ENCODE measurements at regions not wholly inside any gene's neighbourhood (a gene's known extent, or its start where the extent isn't known, plus 50 kb on each side); places are given as distances from the start of the nearest gene placed in this dataset.

- H4K20me1 ChIP-seq (ENCODE audit: control insufficient read depth, insufficient read depth): no peaks in the 10 kb centered on the region
- no peak for TF ChIP-seq SREBF2 (IDR thresholded peaks at IDR 0.05; ENCODE audit: low read length)
- no peak for TF ChIP-seq EGR1 (IDR thresholded peaks at IDR 0.05; ENCODE audit: borderline replicate concordance in 1 of 2, low read depth in 2 of 2, low read length in 2 of 2)
- no peak for TF ChIP-seq ZSCAN29 (IDR thresholded peaks at IDR 0.05)
- no peak for TF ChIP-seq JUND (IDR thresholded peaks at IDR 0.05; ENCODE audit: low read depth, low read length)
- TF ChIP-seq ZNF622 (IDR thresholded peaks at IDR 0.05): no peak
- TF ChIP-seq HCFC1 (IDR thresholded peaks at IDR 0.05; ENCODE audit: low read length): no peak
- TF ChIP-seq, protein P1, sequence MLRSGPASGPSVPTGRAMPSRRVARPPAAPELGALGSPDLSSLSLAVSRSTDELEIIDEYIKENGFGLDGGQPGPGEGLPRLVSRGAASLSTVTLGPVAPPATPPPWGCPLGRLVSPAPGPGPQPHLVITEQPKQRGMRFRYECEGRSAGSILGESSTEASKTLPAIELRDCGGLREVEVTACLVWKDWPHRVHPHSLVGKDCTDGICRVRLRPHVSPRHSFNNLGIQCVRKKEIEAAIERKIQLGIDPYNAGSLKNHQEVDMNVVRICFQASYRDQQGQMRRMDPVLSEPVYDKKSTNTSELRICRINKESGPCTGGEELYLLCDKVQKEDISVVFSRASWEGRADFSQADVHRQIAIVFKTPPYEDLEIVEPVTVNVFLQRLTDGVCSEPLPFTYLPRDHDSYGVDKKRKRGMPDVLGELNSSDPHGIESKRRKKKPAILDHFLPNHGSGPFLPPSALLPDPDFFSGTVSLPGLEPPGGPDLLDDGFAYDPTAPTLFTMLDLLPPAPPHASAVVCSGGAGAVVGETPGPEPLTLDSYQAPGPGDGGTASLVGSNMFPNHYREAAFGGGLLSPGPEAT (IDR thresholded peaks at IDR 0.05; ENCODE audit: low read depth): no peak
- TF ChIP-seq SMAD1 (IDR thresholded peaks at IDR 0.05; ENCODE audit: low read depth, partially characterized antibody): no peak
- TF ChIP-seq ESRRA (IDR thresholded peaks at IDR 0.05; ENCODE audit: low read length): no peak
- no peak for TF ChIP-seq ASH2L (IDR thresholded peaks at IDR 0.05; ENCODE audit: borderline replicate concordance, low read depth)
- no peak for TF ChIP-seq CTCF (IDR thresholded peaks at IDR 0.05 in 2 of 3, conservative IDR thresholded peaks at IDR 0.05 in 1 of 3; ENCODE audit: control insufficient read depth in 2 of 3, extremely low read depth in 1 of 3, insufficient read depth in 1 of 3, low read depth in 3 of 3, low read length in 3 of 3)
- no peak for TF ChIP-seq ATF7 (IDR thresholded peaks at IDR 0.05; ENCODE audit: low read depth)
- ATAC-seq (no peak), DNase-seq (ENCODE audit: low read depth, low spot score) (no peak), FAIRE-seq (no peak)
- H3K9ac ChIP-seq (ENCODE audit: control insufficient read depth, insufficient read depth, low read length): no peak overlapping the region
- no peak overlapping the region for H3K4me2 ChIP-seq (ENCODE audit: control insufficient read depth, insufficient read depth)
- POLR2A ChIA-PET: no interaction called here
- no peak overlapping the region for H3K4me3 ChIP-seq
- no peaks in the 10 kb centered on the region for H3K9me3 ChIP-seq (replicated peaks; ENCODE audit: control insufficient read depth, insufficient read depth, low read length)
- in situ Hi-C loops (cut with MboI) (no loop called here), intact Hi-C loops (cut with micrococcal nuclease; ENCODE audit: unreplicated experiment) (no loop called here)
- 73% methylated on average over 1 of the region's 1 CpG for WGBS (ENCODE audit: insufficient coverage, insufficient replicate concordance, low lambda C conversion rate, missing lambda C conversion rate)
- SMC1A ChIA-PET (ENCODE audit: uncharacterized antibody, unreplicated experiment): no interaction called here
- H3K79me2 ChIP-seq (ENCODE audit: control insufficient read depth, insufficient read depth, low read length): no peaks in the 10 kb centered on the region
- RAD21 ChIA-PET (ENCODE audit: unreplicated experiment): no interaction called here
- CTCF ChIA-PET: no interaction called here
- no peak overlapping the region for H2AFZ ChIP-seq (ENCODE audit: control insufficient read depth, low read depth, low read length)
- BruUV-seq (replicated peaks): no TSS peak
- no peak overlapping the region for H3K27ac ChIP-seq (ENCODE audit: control insufficient read depth, insufficient read depth)
- no peaks in the 10 kb centered on the region for H3K36me3 ChIP-seq (ENCODE audit: control insufficient read depth in 2 of 2, insufficient read depth in 2 of 2, low read length in 1 of 2)
- no peaks in the 10 kb centered on the region for H3K4me1 ChIP-seq (ENCODE audit: control insufficient read depth, insufficient read depth, low read length)
- H3K27me3 ChIP-seq (replicated peaks in 1 of 2; ENCODE audit: control insufficient read depth in 2 of 2, insufficient read depth in 2 of 2, low read length in 1 of 2): no peaks in the 10 kb centered on the region
Observed at GRCh38 chr2:114352988-114353387, 89.5 kb upstream of the DPP10 start.
